ENCODE measurements at regions not wholly inside any gene's neighbourhood (a gene's known extent, or its start where the extent isn't known, plus 50 kb on each side); places are given as distances from the start of the nearest gene placed in this dataset.

DNA sequence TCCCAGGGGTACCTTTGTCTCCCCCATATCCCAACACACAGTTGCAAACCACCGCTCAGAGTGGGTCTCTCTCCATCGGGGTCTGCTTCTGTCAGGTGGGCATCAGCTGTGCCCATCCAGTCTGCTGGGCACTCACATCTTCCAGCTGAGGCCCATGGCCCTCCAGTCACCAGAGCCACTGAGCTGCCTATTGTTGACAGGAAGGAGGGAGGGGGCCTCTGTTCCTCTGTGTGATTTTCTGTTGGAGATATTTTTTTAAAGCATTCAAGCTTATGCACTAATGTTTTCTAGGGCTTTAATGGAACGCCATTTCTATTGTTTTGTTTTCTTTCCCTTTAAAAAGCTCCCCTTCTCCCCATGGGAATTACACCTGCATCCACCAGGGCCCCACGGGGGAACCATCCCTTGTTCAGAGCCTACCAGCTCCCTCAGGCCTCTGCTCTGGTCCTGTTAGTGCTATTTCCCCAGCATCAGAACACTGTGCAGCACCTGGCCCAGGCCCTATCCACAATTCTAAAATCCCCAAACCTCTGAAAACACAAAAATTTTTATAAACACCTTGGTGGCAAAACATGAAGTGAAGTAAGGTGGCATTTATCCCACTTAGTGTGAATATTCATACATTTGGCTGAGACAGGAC, 326.2 kb downstream of the CD83 start:
- DNase-seq: no peak

GRCh38 chr6:14444295-14444972, 326.9 kb downstream of the CD83 start:
- DNase-seq: no peak

DNA sequence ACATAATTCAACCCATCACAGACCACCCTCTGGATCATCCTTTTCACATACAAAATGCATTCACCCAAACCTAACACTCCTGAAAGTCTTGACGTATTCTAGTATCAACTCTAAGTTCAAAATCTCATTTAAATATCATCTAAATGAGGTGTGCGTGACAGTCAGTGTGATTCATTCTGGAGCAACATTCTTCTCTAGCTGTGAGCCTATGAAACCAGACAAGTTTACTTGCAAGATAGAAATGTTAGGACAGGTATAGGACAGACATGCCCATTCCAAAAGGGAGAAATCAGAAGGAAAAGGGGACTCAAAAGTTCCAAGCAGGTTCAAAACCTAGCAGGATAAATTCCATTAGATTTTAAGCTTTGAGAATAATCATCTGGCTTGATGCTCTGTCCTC, 329.7 kb downstream of the CD83 start:
- no peak for DNase-seq

GRCh38 chr6:14448246-14448645, 330.7 kb downstream of the CD83 start:
- no peak for DNase-seq

GRCh38 chr6:14450133-14450504, 332.5 kb downstream of the CD83 start:
- no peak for DNase-seq

DNA sequence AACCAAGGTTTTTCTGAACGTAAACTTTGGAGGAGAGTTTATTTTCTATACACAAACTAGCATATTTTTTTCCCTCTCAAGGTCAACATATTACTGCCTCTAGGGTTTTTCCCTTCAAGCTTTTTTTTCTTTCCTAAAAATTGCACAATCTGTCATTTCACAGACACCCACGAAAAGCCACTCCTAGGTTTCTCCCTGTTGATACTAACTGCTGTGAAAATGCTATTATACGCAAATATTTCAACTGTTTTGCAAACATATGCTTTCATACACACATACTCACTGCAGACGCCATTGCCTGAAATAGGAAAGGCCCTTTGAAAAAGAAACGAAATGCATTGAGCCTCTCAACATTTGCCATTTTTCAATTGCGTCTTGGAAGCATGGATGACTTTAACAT, 333.0 kb downstream of the CD83 start:
- DNase-seq: no peak

GRCh38 chr6:14451594-14452374, 334.2 kb downstream of the CD83 start:
- no peak for DNase-seq

DNA sequence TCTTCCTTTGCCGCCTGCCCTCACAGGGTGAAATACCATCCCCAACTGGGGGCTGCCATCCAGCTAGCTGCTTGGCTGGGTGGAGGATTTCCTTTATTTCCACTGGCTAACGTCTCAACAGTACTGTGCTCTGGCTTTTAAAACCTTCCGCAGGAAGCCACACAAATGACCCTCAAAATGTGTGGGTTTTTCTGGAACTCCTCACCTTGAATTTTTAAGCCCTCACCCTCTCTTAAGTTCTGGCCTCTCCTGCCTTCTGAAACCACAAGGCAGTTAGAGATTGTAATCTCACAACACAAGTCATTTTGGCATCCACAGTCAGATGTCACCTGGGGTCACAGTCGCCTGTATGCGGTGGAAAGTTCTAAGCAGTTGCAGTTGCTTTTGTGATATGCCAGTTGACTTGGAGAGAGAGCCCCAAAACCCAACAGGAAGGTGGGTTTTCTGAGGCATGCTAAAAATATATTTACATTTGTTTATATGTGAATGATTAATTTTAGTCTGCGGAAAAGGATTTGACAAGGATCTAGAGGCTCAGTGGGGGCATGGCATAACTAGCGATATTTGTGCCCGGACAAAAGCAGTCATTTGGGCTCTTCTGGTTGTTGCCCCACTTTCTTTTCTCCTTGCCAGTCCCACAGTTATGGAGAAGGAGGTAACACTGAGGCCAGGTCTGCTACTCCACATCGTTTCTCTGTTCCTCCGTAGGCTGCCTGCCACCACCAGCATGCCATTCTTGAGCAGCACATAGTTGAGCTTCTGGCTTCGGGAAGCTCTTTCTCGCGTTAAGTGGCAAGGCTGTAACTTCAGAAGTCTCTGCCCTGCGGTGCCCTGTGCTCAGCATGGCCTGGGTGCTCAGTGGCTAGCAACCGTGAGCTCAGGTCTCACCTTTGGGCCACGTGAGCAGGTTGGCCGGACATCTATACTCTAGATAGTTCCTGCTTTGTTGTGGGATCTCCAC, 335.3 kb downstream of the CD83 start:
- DNase-seq: no peak

- DNase-seq: no peak
Measured at GRCh38 chr6:14453712-14454472, 336.3 kb downstream of the CD83 start.

DNA sequence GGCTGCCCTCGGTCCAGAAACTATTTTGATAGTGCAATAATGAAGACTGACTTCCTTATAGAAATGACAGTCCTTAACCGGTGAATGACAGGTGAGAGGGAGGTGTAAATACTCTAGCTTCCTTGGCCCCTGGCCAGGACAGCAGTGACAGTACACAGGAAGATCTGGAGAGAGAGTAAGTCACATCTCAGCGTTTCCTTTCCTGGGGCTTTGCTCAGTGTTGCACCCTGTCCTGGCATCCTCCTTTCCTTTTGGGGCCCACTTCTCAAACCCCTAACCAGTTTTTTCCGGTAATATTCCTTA, 336.9 kb downstream of the CD83 start:
- no peak for DNase-seq

GRCh38 chr6:14455427-14455826, 337.9 kb downstream of the CD83 start:
- no peak for DNase-seq

GRCh38 chr6:14455876-14456648, 338.5 kb downstream of the CD83 start:
- DNase-seq: no peak

DNA sequence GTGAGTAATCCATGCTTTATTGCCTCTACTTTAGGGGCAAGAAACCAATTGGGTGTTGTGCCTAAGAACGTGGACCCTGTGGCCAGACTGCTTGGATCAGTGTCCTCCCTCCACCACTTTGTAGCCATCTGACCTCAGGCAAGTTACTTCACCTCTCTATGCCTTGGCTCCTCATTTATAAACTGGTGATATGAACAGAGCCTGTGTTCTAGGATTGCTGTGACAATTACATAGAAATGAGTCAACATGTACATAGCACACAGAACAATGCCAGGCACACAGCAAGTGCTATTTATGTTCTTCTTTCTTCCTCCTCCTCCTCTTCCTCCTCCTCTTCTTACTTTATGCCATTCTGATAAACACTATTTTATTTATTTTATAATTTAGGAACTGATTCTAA, 339.4 kb downstream of the CD83 start:
- no peak for DNase-seq

GRCh38 chr6:14458669-14459266, 341.2 kb downstream of the CD83 start:
- DNase-seq: no peak

DNA sequence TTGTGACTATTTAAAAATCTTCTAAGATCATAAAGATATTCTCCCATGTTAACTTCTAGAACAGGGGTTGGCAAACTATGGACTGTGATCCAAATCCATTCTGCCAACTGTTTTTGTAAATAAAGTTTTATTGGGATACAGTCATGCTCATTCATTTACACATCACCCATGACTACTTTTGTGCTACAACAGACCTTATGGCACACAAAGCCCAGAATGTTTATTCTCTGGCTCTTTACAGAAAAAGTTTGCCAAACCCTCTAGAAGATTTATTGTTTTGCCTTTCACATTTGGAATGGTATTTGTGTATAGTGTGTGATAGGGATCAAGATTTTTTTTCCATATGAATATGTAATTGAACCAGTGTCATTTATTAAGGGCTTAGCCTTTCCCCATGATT, 341.7 kb downstream of the CD83 start:
- no peak for DNase-seq

GRCh38 chr6:14460556-14460955, 343.0 kb downstream of the CD83 start:
- DNase-seq: no peak

DNA sequence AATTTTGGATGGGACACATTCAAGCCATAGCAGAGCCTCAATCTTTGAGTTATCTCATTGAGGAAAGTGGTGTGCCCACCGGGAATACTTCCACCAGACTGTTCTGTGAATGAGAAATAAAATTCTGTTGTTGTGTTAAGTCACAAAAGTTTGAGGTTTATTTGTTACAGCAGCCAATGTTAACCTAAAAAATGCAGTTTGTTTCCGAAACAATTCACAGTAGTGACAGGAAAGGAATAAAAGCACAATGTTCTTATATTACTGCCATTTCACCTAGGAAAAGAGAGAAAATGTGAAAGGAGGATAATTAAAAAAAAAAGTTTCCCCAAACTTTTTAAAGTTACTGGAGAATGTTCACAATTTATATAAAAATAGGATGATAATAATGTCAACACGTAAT, 344.6 kb downstream of the CD83 start:
- no peak for DNase-seq

GRCh38 chr6:14462566-14462965, 345.0 kb downstream of the CD83 start:
- no peak for DNase-seq

DNA sequence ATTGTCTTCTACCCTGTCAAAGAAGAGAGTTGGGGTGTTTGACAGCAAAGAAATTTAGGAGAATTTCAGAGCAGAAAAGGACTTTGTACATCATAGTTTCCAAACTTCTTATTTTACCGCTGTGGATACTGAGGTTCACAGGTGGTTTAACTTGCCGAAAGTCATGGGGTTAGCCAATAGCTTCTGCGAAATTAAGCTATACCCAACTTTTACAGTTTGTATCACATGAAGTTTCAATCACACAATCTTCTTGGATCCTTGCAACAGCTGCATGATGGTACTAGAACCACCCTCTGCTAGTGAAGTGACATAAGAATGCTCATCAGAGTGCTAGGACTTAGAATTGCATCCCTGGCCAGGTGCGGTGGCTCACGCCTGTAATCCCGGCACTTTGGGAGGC, 345.5 kb downstream of the CD83 start:
- no peak for DNase-seq

GRCh38 chr6:14464055-14464454, 346.5 kb downstream of the CD83 start:
- no peak for DNase-seq

DNA sequence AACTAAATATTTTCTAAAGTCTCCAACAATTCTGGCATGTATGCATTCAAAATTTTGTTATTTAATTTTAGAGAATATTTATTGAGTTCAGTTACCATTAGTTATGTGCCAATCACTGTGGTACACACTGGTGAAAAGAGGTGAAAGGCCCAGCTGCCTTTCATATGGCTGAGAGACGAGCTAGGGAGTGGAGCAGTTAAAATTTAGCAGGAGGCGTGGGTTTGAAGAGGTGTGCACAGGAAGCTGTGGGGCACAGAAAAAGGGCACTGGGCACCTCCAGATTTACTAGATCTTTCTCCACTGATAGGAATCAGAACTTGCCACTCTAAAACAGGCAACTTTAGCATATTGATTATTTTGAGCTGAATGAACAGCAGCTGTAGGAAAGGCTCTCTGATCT, 347.1 kb downstream of the CD83 start:
- DNase-seq: no peak
